HG02642 (cell line): ENCODE measurements at regions not wholly inside any gene's neighbourhood (a gene's known extent, or its start where the extent isn't known, plus 50 kb on each side); places are given as distances from the start of the nearest gene placed in this dataset.

ENCODE experiments used
- ATAC-seq: cut with Tn5 transposase; IDR thresholded peaks from one replicate; pipeline ENCODE4 v1.9.1; 2021; ENCODE audit warnings: mild to moderate bottlenecking; ENCODE audit not compliant: unreplicated experiment, poor library complexity

DNA sequence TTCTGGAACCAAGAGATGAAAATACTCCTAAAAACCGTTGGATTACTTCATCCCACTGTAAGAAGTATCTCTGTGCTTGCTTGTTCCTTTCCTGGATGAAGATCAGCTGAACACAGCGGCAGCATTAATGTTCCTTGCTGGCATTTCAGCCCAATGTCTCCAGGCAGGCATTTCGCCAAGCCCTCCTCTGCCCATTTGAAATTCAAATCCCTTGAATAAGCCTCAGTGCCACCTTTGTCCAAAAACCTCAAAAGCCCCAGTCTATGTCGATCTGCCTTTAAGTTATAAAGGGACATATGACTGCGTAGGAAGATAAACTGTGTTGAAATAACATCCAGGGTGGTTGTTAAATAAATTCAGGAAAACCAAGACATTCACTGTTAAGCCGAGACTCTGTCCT, 156.8 kb upstream of the PDZRN3 start:
- ATAC-seq, result no peak

GRCh38 chr3:73774645-73775044, 149.9 kb upstream of the PDZRN3 start:
- no peak for ATAC-seq

DNA sequence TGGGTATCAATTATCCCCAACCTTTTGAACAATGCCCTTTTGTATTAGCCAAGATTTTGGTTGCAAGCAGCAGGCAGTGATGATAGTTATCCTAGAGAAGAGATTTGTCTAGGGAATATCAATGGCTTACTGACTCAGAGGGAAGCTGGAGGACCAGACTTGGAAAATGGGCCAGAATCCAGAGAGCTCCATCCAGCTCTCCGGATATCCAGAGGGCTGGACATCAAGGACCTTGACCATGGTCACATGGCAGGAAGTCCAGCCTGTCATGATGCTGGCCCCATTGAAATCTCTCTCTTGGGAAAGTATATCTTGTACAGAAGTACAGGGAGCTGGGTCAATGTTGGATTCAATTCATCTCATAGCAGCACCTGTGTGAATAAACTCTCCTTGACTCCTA, 148.5 kb upstream of the PDZRN3 start:
- ATAC-seq, result no peak

- no peak for ATAC-seq
Observed at GRCh38 chr3:73772076-73772886, 147.5 kb upstream of the PDZRN3 start.

- no peak for ATAC-seq
Observed at GRCh38 chr3:73768524-73769308, 144.0 kb upstream of the PDZRN3 start.

- no peak for ATAC-seq
Observed at GRCh38 chr3:73766599-73767381, 142.0 kb upstream of the PDZRN3 start.

DNA sequence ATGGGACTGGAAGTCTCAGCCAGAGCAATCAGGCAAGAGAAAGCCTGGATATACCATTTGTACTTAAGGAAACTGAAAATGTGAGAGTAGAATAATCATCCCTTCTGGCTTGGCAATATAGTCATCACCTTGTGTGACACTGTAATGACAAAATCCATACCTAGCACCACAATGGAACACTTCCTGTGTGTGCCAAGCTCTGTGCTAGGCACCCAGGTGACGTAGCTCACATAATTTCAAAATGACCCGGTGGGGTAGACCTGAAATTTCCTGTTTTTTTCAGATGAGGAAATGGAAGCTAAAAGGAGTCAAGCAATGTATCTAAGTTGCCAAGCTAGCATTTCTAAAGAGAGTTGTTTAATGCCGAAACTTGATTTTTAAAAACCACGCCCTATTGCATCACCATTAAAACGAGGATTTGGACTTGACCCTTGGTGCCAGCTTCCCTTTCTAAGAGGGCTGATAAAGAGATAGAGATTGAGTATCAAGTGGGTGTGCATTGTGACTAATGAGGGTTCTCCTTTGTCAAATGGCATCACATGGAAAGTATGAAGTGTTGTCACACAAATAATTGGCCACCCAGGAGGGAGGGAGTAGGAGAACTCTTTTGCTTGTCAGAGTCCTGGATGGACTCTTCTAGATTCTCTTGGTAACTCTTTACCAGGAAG, 141.3 kb upstream of the PDZRN3 start:
- no peak for ATAC-seq

- no peak for ATAC-seq
Observed at GRCh38 chr3:73762855-73763254, 138.1 kb upstream of the PDZRN3 start.

DNA sequence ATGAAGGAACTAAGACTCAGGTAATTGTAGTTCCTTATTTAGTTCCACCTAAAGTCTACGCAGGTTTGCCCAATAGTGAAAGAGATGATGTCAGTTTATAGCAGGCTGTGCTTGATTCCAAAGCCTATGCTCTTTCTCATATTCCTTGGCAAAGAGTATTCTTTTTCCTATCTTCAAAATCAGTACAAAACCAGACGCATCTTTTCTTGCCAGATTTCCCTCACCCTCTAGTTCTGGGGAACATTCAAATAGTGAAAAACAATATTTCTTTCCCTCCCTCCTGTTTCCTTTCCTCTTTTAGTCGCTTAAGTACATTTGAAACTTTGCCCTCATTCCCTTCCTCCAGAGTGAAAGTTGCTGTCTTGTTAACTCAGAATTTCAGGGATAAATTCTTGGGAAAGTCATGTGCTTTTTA, 134.6 kb upstream of the PDZRN3 start:
- no peak for ATAC-seq

DNA sequence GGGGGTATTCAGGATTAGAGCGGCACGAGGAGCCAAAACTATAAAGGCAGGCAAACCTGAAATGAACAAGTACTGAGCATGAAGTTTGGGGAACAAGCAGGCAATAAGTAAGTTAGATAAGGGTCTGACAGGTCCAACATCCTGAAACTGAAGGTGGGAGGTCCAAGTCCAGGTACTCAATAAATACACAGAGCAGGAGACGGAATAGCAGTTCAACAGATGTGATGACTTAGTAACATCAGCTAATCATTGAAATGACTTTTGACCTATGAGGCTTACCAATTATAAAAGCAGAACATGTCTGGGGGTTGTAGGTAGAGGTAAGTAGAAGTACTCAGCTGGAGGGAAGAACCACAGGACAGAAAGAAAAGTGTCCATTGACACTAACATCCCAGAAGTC, 132.8 kb upstream of the PDZRN3 start:
- no peak for ATAC-seq

DNA sequence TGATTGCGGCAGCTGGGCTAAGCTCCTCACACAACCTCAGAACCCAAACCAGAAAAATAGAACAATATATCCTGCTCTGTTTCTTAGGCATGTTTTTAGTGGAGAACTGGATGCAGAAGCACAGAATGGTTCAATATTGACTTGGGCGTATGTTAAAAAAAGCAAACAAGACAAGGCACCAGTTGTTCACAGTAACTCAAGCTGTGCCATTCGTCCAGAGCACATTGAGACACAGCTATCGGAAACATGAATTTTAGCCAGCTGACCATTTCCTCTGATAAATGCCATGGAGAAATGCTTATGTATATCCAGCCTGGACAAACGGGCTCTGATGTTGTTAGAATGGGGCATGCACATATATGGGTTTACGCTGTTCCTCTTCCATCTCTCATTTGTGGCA, 129.2 kb upstream of the PDZRN3 start:
- no peak for ATAC-seq

DNA sequence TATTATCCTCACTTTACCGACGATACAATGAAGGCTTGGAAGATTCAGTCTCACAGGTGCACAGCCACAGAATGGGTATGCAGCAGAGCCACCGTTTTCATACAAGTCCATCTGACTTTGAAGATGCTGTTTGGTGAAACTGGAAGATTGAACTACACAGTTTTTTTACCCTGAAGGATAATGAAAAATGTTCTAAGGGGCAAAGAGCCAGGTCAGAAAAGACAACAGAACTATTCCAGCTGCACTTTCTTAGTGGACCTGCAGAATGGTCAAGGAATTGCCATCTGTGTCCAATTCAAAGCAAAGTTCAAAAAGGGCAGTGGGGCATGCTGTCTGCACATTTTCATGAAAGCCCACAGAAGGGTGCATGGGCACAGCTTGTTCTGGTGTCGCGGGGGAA, 127.6 kb upstream of the PDZRN3 start:
- ATAC-seq, result no peak

DNA sequence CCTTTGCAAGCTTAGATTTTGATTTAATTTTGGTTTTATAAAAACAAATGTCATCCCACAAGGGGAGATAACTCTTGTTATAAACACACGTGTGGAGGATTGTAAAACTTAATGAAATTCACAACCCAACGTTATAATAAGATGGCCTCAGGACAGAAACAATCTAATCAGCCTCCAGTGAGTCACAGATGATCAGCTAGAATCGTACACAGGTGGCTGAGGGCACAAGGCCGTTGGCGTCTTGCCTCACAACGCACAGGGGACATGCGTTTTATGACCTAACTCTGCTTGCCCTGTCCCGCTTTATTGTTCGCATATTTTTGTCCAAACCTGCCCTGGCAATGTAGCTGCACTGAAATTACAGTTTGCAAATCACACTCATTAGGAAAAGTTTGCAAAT, 121.9 kb upstream of the PDZRN3 start:
- no peak for ATAC-seq

DNA sequence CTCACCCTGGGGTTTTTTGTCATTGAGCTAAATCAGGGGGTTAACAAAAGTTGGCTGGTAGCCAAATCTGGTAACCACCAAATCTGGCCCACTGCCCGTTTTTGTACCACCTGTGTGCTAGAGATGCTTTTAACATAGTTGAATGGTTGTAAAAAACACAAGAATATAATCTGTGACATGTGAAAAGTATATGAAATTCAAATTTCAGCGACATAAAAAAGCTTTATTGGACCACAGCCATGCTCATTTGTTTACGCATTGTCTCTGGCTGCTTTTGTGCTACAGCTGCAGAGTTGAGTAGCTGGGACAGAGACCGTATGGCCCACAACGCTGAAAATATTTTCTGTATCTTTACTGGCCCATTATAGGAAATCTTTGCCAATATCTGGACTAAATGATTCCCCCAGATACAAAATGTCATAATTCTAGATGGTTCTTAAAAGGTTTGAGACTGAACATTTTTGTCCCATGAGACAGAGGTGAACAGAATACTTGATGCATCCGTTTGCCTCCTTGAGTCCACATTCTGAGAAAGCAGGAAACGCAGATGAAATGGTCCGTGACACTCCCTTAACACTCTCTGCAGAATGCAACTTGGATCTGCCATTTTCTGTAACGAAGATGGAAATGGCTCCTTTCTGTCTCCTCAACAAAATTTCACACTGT, 120.9 kb upstream of the PDZRN3 start:
- no peak for ATAC-seq

- no peak for ATAC-seq
Observed at GRCh38 chr3:73743551-73743950, 118.8 kb upstream of the PDZRN3 start.

DNA sequence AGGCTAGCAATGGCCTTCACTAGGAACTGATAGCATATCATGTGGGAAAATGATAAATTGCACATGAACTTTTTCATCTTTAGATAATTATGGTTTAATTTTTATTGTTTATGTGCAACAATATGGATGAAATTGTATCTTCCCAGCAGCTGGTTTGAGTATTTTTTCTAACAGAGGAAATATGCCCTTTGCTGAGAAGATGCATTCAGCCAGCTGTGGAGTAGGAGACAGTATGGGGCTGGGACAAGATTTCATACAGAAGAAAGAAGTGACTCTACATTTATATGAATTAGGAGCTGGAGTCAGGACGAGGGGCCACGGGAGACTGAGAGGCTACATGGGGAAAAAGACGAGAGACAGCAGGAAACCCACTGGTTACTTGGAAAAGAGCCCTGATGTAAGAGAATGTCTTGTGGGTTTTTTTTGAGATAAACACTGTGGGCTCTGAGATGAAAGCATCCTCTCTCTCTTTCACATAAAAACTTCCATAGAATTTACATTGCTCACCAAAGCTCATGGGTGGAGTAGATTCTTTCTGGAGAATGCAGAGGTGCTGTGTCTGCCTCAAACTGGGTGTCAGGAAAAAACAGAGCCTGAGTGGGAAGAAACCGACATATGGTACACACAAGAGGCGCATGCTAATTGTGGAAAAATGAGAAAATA, 115.2 kb upstream of the PDZRN3 start:
- ATAC-seq, result no peak

GRCh38 chr3:73738711-73739110, 114.0 kb upstream of the PDZRN3 start:
- ATAC-seq, result no peak

- ATAC-seq, result no peak
Observed at GRCh38 chr3:73734211-73735089, 109.7 kb upstream of the PDZRN3 start.
